HG02870 (cell line): ENCODE measurements at regions not wholly inside any gene's neighbourhood (a gene's known extent, or its start where the extent isn't known, plus 50 kb on each side); places are given as distances from the start of the nearest gene placed in this dataset.
"Not testable (repeated sequence)": the region's sequence is repeated elsewhere in the genome, so short reads cannot be mapped to it uniquely, and the experiment has no call there.

Experiments
- ATAC-seq: cut with Tn5 transposase; IDR thresholded peaks from one replicate; pipeline ENCODE4 v1.9.1; 2021; ENCODE audit warnings: mild to moderate bottlenecking, moderate library complexity; ENCODE audit not compliant: unreplicated experiment

GRCh38 chr22:25504017-25504416, 60.5 kb upstream of the GRK3 start:
- ATAC-seq: not testable (repeated sequence)

GRCh38 chr22:25508161-25508560, 56.3 kb upstream of the GRK3 start:
- no peak for ATAC-seq

GRCh38 chr22:25508761-25509321, 55.6 kb upstream of the GRK3 start:
- no peak for ATAC-seq

GRCh38 chr22:25509374-25509791, 55.1 kb upstream of the GRK3 start:
- ATAC-seq: no peak

- no peak for ATAC-seq
Measured at GRCh38 chr22:25510876-25511275, 53.6 kb upstream of the GRK3 start.

GRCh38 chr22:25511725-25512124, 52.8 kb upstream of the GRK3 start:
- ATAC-seq: no peak

- no peak for ATAC-seq
Measured at GRCh38 chr22:25514436-25515180, 49.9 kb upstream of the GRK3 start.
